Activated CD4-positive, alpha-beta T cell treated with anti-CD3 and anti-CD28 coated beads, Interleukin-2, amount 50 U/mL, for 4 hours (primary cell): ENCODE measurements at regions not wholly inside any gene's neighbourhood (a gene's known extent, or its start where the extent isn't known, plus 50 kb on each side); places are given as distances from the start of the nearest gene placed in this dataset.

ENCODE experiments used
- DNase-seq, 2 experiments: peaks; one replicate each; pipeline ENCODE4 v3.0.0-alpha.2; 2020

GRCh38 chr4:28913466-28913865 lies 1806.7 kb upstream of the PCDH7 start:
- no peak for DNase-seq

DNA sequence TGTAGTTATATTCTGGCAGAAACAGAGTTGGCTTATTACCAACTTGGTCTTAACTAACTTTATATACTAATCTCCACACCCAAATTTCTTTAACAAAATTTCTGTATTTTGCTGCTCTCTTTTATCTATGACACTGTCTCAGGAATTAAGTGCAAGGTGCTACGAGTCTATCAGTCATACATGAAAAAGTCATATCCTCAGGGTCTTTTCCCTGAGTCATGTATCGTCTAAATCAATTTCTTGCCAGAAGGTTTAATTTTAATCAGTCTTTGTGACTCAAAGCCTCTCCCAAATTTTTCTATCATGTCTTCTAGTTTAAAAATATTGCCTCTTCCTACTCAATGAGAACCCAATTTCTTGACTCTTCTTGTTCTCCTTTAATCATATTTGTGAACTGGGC lies 1803.6 kb upstream of the PCDH7 start:
- DNase-seq: no peak

GRCh38 chr4:28918871-28919270 lies 1801.3 kb upstream of the PCDH7 start:
- DNase-seq: no peak

DNA sequence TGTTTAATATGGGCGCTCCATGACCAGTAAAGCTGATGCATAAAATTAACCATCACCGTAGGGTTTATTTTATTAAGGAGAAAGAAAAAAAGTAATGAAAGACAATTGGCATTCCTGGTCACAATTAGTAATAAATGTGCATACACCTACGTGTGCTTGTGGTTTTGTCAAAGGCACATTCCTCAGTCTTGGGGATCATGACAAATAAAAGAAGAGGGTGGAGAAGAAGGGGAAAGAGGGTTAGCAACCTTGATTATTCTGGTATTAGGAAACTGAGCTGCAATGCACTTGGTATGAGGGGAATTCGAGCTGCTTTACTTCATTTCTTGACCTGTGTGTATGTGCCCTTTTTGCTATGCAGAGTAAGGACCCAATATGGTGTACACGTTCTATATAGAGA lies 1798.3 kb upstream of the PCDH7 start:
- DNase-seq: no peak

DNA sequence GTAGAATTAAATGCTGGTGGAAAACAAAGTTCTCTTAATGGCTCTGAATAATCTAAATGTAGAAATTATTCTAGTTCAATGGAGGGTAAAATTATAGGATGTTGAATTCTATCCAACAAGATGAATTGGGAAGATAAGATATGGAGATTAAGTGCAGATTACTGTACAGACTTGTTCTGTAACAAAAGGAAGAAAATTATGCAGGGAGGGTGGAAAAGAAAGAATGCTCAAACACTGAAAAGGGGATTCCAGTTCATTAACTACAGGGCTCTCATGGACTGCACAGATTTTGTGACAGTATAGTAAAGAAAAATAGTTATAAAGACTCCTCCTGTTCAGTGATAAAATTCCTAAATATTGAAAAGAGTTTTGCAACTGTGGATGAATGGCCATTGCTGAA lies 1794.0 kb upstream of the PCDH7 start:
- DNase-seq: no peak

- no peak for DNase-seq
Measured at GRCh38 chr4:28942631-28943030, 1777.5 kb upstream of the PCDH7 start.

GRCh38 chr4:28947374-28947773 lies 1772.8 kb upstream of the PCDH7 start:
- DNase-seq: no peak

GRCh38 chr4:28948501-28948900 lies 1771.7 kb upstream of the PCDH7 start:
- no peak for DNase-seq

DNA sequence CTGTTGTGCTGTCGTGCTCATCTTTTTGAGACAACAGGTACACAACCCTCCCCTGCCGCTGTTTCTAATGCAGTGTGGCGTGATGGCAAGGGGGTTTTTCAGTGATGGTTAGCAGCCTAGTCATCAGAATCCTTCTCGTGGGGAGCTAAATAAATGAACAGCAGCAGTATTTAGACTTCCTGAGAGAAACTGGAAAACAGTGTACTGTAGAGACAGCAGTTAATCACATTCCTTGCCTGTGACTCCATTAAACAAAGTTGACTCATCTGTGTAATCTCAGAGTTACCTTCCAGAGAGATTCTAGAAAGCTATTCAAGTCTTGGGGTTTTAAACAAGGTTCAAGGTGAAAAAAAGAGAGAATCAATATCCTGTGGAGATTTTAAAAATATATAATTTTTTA lies 1753.2 kb upstream of the PCDH7 start:
- DNase-seq: no peak

GRCh38 chr4:28973587-28974350 lies 1746.4 kb upstream of the PCDH7 start:
- DNase-seq: no peak

GRCh38 chr4:28976369-28976768 lies 1743.8 kb upstream of the PCDH7 start:
- DNase-seq: no peak

- DNase-seq: no peak
Measured at GRCh38 chr4:29002151-29002550, 1718.0 kb upstream of the PCDH7 start.

GRCh38 chr4:29005838-29006237 lies 1714.3 kb upstream of the PCDH7 start:
- DNase-seq: no peak

DNA sequence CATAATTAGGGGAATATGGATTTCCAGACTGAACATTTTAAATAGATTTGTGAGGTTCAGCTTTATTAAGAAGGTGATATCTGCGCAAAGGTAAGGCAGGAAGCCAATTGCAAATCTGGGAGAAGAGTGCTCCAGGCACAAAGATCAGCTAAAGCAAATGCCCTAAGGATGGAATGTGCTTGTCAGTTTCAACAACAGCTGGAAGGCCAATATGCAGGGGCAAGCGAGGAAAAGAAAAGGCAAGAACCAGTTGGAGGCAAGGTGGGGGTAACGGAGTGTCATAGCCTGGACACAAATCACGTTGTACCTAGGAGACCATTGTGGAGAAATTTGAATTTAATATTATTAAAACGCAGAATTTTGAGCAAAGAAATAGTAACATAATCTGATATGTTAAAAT lies 1710.3 kb upstream of the PCDH7 start:
- no peak for DNase-seq

- no peak for DNase-seq
Measured at GRCh38 chr4:29013341-29013740, 1706.8 kb upstream of the PCDH7 start.

DNA sequence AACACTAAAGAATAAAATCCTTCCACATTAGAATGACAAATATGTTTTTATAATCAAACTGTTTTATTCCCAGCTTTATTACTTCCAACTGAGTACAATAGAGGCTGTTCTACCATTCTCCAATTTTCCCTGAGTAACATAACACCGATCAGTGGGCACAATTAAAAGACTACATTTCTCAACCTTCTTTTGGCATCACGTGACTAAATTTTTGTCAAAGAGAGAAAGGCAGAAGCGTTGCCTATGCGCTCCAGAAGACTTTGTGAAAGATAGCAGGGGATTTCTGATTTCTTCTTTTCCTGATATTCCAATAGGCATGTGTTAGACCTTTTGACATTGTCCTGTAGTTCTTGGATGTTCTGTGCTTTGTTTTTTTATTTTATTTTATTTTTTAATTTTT lies 1705.6 kb upstream of the PCDH7 start:
- no peak for DNase-seq

DNA sequence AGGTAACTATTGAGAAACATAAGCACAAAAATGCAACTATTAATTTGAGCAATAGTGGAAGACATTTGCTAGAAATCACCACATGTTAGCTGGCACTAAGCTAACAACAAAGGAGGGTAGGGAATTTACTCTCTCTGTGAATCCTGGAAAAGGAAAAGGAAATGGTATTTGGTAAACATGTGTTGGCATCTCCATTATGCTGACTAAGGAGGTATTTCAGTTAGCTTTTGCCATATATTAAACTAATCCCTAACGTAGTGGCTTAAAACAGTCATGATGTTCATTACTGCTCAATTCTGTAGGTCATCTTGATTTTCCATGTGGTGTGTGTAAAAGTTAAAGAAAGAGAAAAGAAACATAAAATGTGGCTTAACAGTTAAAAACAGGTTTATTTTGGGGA lies 1686.5 kb upstream of the PCDH7 start:
- no peak for DNase-seq

DNA sequence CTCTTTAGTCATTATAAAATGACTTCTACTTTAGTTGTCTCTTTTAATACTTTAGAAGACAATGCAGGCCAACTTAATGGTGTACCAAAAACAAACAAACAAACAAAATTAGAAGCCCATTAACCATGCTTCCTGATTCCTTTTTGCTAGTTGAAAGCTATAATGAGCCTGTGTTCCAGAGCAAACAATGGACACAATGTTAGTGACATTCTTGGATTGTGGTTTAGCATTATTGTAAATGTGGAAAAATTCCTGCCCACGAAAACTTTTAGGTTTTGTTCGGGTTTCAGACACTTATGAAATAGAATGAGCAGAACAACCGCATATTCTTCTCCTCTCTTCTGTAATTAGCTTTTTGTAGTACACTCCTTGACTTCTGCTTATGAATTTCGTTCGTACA lies 1682.7 kb upstream of the PCDH7 start:
- DNase-seq: no peak

- DNase-seq: no peak
Measured at GRCh38 chr4:29043411-29043810, 1676.8 kb upstream of the PCDH7 start.

- no peak for DNase-seq
Measured at GRCh38 chr4:29046186-29046585, 1674.0 kb upstream of the PCDH7 start.

- no peak for DNase-seq
Measured at GRCh38 chr4:29046781-29047180, 1673.4 kb upstream of the PCDH7 start.

DNA sequence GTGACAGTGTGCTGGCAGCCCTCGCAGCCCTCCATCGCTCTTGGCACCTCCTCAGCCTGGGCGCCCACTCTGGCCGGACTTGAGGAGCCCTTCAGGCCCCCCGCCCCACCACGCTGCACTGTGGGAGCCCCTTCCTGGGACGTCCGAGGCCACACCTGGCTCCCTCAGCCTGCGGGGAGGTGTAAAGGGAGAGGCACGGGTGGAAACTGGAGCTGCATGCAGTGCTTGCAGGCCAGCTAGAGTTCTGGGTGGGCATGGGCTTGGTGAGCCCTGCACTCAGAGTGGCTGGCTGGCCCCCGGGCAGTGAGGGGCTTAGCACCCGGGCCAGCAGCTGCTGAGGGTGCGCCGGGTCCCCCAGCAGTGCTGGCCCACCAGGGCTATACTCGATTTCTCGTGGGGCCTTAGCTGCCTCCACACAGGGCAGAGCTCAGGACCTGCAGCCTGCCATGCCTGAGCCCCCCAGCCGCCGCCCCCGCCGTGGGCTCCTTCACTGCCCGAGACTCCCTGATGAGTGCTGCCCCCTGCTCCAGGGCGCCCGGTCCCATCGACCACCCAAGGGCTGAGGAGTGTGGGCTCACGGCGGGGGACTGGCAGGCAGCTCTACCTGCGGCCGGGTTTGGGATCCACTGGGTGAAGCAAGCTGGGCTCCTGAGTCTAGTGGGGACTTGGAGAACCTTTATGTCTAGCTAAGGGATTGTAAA lies 1672.7 kb upstream of the PCDH7 start:
- no peak for DNase-seq

DNA sequence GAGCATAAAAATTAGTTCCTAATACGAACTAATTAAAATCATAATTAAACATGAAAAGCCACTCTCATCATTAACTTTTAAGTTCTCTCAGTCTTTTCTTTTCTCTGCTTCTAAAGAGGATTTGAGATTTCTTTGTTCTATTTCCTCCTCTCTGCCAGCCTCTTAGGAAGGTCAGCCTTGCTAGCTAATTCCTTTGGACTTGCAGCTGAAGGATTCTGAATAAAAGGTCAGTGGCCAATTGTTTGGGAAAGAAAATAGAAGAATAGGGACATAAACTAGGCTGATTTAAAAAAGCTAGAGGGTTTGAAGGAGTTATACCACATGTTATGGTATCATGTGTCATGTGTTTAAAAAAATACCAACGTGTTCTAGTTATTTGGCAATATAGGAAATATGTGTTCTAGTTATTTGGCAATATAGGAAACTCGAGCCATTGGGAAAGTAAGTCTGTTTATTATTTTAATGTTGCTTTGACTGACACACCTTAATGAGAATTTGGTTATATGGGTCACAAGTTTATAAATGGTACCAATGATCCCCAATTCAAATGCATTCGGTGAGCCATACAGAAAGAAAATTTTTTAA lies 1668.7 kb upstream of the PCDH7 start:
- no peak for DNase-seq

DNA sequence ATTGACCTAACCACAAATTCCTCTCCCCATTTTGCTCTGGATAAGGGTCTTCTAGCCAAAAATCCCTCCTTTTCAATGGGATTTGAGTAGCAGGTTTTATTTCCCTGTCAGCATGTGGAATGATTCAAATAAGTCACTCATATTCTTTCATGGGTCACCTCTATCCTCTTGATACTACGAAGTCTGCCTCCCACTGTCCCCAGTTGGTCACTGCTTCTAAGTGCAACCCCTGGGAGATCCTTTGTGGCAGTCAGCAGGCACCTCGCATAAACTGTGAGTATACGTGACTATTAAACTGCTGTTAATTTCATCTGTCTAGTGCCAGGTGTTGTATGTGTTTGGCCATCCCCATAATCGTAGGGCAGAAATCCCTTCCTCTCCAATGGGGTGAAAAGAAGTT lies 1667.9 kb upstream of the PCDH7 start:
- DNase-seq: no peak
